ENCODE measurements at regions not wholly inside any gene's neighbourhood (a gene's known extent, or its start where the extent isn't known, plus 50 kb on each side); places are given as distances from the start of the nearest gene placed in this dataset.
"Not testable (repeated sequence)": the region's sequence is repeated elsewhere in the genome, so short reads cannot be mapped to it uniquely, and the experiment has no call there.

GRCh38 chr4:38415682-38416081 is 248.3 kb upstream of the KLF3 start:
- DNase-seq (ENCODE audit: low read depth), result no peak
- in situ Hi-C loops (cut with HindIII; ENCODE audit: low pct_unique_long_range_greater_than_20kb, low sequenced_read_pairs), result no loop called here

- in situ Hi-C loops (cut with HindIII; ENCODE audit: low pct_unique_long_range_greater_than_20kb, low sequenced_read_pairs), result no loop called here
Measured at GRCh38 chr4:38416450-38417014, 247.5 kb upstream of the KLF3 start.

DNA sequence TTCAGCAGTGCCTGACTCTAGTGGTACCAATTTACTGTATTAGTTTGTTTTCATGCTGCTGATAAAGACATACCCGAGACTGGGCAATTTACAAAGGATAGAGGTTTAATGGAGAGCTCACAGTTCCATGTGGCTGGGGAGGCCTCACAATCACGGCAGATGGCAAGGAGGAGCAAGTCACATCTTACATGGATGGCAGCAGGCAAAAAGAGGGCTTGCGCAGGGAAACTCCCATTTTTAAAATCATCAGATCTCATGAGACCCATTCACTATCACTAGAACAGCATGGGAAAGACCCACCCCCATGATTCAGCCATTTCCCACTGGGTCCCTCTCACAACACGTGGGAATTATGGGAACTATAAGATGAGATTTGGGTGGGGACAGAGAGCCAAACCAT is 243.7 kb upstream of the KLF3 start:
- in situ Hi-C loops (cut with HindIII; ENCODE audit: low pct_unique_long_range_greater_than_20kb, low sequenced_read_pairs); DNase-seq (ENCODE audit: low read depth): not testable (repeated sequence)

More at GRCh38 chr4:38416450-38417014, 247.5 kb upstream of the KLF3 start:
- DNase-seq (ENCODE audit: low read depth), result no peak

- in situ Hi-C loops (cut with HindIII; ENCODE audit: low pct_unique_long_range_greater_than_20kb, low sequenced_read_pairs), result no loop called here
- DNase-seq (ENCODE audit: low read depth), result no peak
Measured at GRCh38 chr4:38422850-38423249, 241.1 kb upstream of the KLF3 start.

DNA sequence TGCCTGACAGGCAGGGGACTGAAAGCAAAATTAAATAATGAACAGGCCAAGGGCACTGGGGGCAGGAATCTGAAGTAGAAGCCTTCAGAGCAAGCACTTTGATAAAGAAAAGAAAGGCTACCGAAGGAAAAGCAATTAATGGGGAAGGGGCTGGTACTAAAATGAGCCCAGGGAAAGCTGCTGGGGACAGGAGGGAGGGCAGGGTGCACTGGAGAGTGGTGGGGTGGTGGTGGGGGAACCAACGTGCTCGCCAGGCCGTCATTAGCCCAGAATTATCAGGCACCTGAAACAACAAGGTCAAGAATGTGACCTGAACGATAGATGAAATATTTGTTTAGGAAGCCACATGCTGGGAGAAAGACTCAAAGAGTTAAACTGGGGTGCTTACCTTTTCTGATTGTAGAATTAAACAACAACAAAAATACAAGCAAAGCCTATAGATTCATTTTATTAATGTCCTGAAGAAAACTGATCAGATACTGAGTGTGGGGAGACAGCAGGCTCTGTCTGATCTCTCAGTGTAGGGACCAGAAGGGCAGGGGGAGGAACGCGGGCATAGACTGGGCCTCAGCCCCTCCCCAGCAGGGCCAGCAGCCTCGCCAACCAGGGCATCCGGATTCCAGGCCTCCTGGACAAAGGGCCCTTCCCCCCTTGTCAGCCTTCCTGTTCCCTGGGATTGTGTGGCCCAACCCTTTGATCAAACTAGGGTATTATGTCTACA is 239.7 kb upstream of the KLF3 start:
- in situ Hi-C loops (cut with HindIII; ENCODE audit: low pct_unique_long_range_greater_than_20kb, low sequenced_read_pairs), result no loop called here
- DNase-seq (ENCODE audit: low read depth), result no peak

GRCh38 chr4:38426532-38426931 is 237.5 kb upstream of the KLF3 start:
- in situ Hi-C loops (cut with HindIII; ENCODE audit: low pct_unique_long_range_greater_than_20kb, low sequenced_read_pairs), result no loop called here
- DNase-seq (ENCODE audit: low read depth), result no peak

- in situ Hi-C loops (cut with HindIII; ENCODE audit: low pct_unique_long_range_greater_than_20kb, low sequenced_read_pairs), result no loop called here
- DNase-seq (ENCODE audit: low read depth), result no peak
Measured at GRCh38 chr4:38430841-38431240, 233.2 kb upstream of the KLF3 start.

DNA sequence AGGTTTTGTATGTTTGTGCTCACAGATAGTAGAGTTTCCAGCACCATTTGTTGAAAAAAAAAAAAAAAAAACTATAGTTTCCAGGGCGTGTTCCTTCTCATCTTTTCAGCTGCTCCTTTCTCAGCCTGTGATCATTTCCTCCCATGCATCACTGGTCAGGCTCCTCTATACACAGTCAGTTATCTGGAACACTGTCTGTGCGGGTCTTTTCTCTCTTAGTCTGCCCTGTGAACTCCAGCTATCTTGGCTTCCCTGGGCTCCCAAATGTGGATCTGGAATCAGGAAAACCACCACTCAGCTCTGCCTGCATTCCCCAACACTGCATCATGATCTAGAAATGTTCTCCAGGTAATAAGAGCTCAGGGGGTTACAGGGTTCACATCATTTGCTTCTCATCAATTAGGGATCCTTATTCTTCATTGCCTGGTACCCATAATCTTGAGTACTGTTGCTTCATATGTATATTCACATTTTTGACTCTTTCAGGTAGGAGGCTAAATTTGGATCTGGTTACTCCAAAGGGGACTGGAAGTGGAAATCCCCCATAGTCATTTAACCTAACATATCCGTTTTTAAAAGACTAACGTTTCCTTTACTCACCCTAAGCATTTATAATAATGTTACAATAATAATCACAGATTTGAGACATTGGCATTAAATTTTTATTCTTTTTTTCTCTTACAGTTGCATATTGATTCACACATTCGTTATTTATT is 221.8 kb upstream of the KLF3 start:
- in situ Hi-C loops (cut with HindIII; ENCODE audit: low pct_unique_long_range_greater_than_20kb, low sequenced_read_pairs), result no loop called here
- no peak for DNase-seq (ENCODE audit: low read depth)

DNA sequence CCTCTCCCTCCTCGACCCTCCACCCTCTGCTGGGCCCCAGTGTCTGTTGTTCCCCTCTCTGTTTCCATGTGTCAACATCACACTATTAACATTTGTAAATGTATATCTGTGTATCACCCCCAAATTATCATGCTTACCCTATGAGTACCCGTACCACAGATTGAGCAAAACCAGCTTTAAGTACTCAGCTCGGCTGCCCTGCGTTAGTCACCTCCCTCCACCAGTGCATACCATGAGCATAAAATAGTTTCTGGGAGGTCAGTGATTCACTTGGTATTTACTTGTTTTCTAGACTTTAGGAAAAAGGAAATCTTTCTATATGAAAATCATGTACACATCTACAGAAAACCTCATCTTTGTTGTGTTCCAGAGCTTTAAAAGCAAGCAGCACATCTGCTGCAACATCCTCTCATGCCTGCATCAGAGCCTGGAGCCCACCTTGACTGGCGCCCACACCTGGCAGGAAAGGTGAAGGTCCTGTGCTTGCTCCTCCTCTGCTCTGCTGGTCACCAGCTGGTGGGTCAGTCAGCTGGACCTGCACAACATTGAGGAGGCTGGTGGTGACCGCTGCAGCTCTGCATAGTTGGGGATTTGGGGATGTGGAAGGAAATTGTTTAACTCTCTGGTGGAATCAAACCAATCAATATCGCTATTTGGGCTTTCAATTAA is 214.4 kb upstream of the KLF3 start:
- DNase-seq (ENCODE audit: low read depth), result no peak
- in situ Hi-C loops (cut with HindIII; ENCODE audit: low pct_unique_long_range_greater_than_20kb, low sequenced_read_pairs), result no loop called here

DNA sequence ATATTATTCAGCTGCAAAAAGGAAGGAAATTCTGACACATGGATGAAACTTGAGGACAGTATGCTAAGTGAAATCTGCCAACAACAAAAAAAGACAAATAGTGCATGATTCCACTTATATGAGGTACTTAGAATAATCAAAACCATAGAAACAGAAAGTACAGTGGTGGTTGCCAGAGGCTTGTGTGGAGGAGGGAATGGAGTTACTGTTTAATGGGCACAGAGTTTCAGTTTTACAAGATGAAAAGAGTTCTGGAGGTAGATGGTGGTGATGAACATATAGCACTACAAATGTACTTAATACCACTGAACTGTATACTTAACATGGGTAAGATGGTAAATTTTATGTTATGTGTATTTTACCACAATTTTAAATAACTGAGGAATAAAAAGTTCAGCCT is 212.0 kb upstream of the KLF3 start:
- in situ Hi-C loops (cut with HindIII; ENCODE audit: low pct_unique_long_range_greater_than_20kb, low sequenced_read_pairs), result no loop called here
- no peak for DNase-seq (ENCODE audit: low read depth)

DNA sequence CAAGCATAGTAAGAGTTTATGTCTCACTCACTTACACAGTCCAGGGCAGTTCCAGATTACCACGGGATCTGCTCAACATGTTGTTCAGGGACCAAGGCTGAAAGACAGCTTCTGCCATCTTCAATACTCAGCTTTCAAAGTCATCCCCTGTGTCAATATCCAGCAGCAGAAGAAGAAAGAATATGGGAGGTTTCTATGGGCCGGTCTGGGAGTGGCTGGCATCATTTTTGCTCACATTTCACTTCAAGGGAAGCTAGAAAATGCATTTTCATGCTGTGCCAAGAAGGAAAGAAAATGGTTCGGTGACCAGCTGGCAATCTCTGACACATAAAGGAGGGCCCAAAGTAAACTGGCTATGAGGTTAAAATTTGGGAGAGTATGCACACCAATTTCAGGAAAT is 211.5 kb upstream of the KLF3 start:
- DNase-seq (ENCODE audit: low read depth), result no peak
- in situ Hi-C loops (cut with HindIII; ENCODE audit: low pct_unique_long_range_greater_than_20kb, low sequenced_read_pairs), result no loop called here

GRCh38 chr4:38453253-38453881 is 210.6 kb upstream of the KLF3 start:
- in situ Hi-C loops (cut with HindIII; ENCODE audit: low pct_unique_long_range_greater_than_20kb, low sequenced_read_pairs), result no loop called here
- no peak for DNase-seq (ENCODE audit: low read depth)

GRCh38 chr4:38454284-38454683 is 209.7 kb upstream of the KLF3 start:
- no peak for DNase-seq (ENCODE audit: low read depth)

GRCh38 chr4:38455092-38455862 is 208.7 kb upstream of the KLF3 start:
- no peak for DNase-seq (ENCODE audit: low read depth)
- in situ Hi-C loops (cut with HindIII; ENCODE audit: low pct_unique_long_range_greater_than_20kb, low sequenced_read_pairs), result no loop called here

More at GRCh38 chr4:38454284-38454683, 209.7 kb upstream of the KLF3 start:
- in situ Hi-C loops (cut with HindIII; ENCODE audit: low pct_unique_long_range_greater_than_20kb, low sequenced_read_pairs), result no loop called here

DNA sequence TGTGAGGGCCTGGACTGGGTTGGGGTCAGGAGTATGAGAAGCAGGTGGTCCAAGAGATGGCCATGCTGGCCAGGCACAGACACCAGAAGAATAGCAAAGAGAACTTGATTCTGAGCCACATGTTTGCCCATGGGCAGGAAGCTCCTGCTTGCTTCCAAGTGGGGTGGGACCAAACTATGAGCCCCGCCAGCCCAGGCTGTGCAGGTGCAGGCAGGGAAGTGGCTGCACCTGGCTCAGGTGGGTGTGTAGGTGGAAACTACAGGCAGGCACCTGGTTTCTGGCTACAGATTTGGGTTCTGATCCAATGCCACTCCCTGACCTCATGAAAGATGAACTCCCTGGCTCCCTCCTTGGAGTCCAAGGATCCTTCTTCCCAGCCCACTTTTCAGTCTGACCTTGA is 207.9 kb upstream of the KLF3 start:
- in situ Hi-C loops (cut with HindIII; ENCODE audit: low pct_unique_long_range_greater_than_20kb, low sequenced_read_pairs), result no loop called here
- DNase-seq (ENCODE audit: low read depth), result no peak

- in situ Hi-C loops (cut with HindIII; ENCODE audit: low pct_unique_long_range_greater_than_20kb, low sequenced_read_pairs), result no loop called here
- DNase-seq (ENCODE audit: low read depth), result no peak
Measured at GRCh38 chr4:38461342-38461741, 202.7 kb upstream of the KLF3 start.

DNA sequence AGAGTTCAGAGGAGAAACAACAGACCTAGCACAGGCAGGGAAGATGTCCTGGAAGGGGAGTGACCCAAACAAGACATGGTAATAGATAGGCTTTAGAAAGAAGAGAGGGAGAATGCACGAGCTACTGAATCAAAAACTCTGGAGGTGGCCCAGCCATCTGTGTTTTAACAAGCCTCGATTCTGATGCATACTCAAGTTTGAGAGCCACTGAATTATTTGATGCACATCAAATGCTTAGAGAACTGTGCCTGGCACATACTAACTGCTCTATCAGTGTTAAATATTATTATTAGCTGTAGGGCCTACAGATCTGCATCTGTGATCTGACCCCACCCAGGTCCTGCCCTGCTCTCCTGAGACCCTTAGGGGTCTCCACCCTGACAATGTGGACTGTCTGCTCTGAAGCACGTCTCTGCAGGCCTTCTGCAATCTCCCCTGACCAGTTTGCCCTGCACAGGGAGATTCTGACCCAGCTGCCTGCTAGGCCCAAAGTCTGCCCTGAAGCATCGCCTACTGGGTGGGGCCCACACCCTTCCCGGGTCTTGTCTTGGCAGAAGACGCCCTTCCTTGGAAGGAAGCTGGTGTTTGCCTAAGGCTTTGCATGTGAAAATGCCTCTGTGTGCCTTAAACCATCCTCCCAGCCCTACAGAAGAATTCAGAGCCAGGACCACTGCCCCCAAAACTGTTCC is 201.5 kb upstream of the KLF3 start:
- in situ Hi-C loops (cut with HindIII; ENCODE audit: low pct_unique_long_range_greater_than_20kb, low sequenced_read_pairs), result no loop called here
- no peak for DNase-seq (ENCODE audit: low read depth)

Measured in Caki2 (cell line).